ENCODE measurements at regions not wholly inside any gene's neighbourhood (a gene's known extent, or its start where the extent isn't known, plus 50 kb on each side); places are given as distances from the start of the nearest gene placed in this dataset.

- TF ChIP-seq CTCF (IDR thresholded peaks at IDR 0.05) (no peak), POLR2A (IDR thresholded peaks at IDR 0.05) (no peak)
These were observed 51.4 kb upstream of the EMCN start for GRCh38 chr4:100569196-100569595.

Measured in vagina (tissue), 2 donors.